ENCODE measurements at regions not wholly inside any gene's neighbourhood (a gene's known extent, or its start where the extent isn't known, plus 50 kb on each side); places are given as distances from the start of the nearest gene placed in this dataset.

DNA sequence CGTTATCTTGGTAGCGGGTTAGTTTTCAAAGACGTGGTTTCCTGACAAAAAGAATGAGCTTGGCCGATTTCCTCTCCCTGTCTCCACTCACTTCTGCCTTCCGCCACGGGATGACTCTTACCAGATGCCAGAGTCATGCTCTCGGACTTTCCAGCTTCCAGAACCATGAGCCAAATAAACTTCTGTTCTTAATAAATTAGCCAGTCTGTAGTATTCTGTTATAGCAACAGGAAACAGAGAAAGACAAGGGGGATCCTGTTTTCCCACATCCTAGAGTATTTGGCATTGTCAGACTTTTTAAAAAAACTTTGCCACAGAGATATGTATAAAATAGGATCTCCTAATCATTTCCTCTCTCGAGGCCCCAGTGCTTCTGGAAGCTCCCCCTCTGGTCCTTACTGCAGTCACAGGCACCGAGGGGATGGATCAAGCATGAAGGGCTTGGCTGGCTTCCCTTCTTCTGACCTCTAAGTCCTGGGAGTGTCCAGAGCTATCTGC is 84.9 kb upstream of the NAA20 start:
- Mint-ChIP-seq H3K4me1 (peaks cover 5 to 12% (median 7%) of the 10 kb centered on the region in 3 donors), H3K27me3 (peaks cover 5 to 6% of the 10 kb centered on the region in 2 donors), H3K36me3 (no peaks in the 10 kb centered on the region), H3K4me3 (no peak overlapping the region), H3K27ac (no peak overlapping the region), H3K9me3 (no peaks in the 10 kb centered on the region)
- 62% methylated on average over 5 of the region's 9 CpGs for WGBS (ENCODE audit: insufficient coverage)
- H3K36me3 ChIP-seq (ENCODE audit: control insufficient read depth in 2 of 2, extremely low read depth in 1 of 2, insufficient read depth in 1 of 2, low read length in 1 of 2) = no peaks in the 10 kb centered on the region
- ATAC-seq (replicated peaks in 1 of 4) (no peak), DNase-seq (no peak)
- no peak overlapping the region for H3K4me3 ChIP-seq (ENCODE audit: control insufficient read depth in 1 of 2, extremely low read depth in 1 of 2, low read length in 1 of 2)
- ChIA-PET CTCF (no interaction called here), POLR2A (no interaction called here)
- peaks cover 0 to 4% of the 10 kb centered on the region in 2 experiments for H3K27me3 ChIP-seq (replicated peaks in 1 of 2; ENCODE audit: control insufficient read depth in 2 of 2, extremely low read depth in 1 of 2, insufficient read depth in 2 of 2, low read length in 1 of 2)
- H3K4me1 ChIP-seq (ENCODE audit: control insufficient read depth in 1 of 2, extremely low read depth in 1 of 2, insufficient read depth in 2 of 2, low read length in 2 of 2) = peaks cover 0 to 3% of the 10 kb centered on the region in 2 experiments
- H3K27ac ChIP-seq (ENCODE audit: low read length) = no peak overlapping the region
- no peaks in the 10 kb centered on the region for H3K9me3 ChIP-seq

DNA sequence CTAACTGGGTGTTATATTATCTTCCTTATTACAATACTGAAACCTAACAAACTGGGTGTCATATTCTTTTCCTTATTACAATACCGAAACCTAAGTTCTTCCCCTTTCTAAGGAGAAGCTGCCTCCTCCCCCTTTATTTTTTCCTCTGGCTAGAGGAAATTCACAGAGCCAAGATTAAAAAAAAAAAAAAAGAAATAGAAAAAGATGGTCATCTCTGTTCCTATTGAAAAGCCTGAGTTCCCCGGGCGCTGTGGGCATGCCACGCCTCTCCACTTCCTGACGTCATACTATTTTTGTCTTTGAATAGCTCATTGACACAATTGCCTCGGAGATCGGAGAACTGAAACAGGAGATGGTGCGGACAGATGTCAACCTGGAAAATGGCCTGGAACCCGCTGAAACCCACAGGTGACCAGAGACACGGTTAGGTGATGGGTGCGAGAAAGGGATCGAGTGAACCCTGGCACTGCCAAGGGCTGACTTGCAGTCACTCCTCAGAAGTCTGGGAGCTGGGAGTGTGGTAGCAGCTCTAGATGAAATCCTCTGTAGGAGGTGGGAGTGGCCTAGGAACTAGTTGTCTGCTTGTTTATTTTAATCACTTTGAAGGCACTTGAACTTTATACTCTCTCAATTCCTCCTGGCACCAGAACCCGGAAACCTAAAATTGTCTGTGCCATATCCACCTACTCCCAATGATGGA is 82.2 kb upstream of the NAA20 start:
- no peak overlapping the region for H3K4me3 Mint-ChIP-seq
- no peak overlapping the region for H3K27ac Mint-ChIP-seq
- peak in 3 of 35 experiments; percentile 5 to 33 (median 15) for DNase-seq
- WGBS (ENCODE audit: insufficient coverage) = 49% methylated on average over 10 of the region's 13 CpGs
- peaks cover 20 to 32% (median 25%) of the 10 kb centered on the region in 3 donors for H3K4me1 Mint-ChIP-seq
- Histone ChIP-seq H3K9me3 (no peaks in the 10 kb centered on the region), H3K4me1 (ENCODE audit: control insufficient read depth in 1 of 2, extremely low read depth in 1 of 2, insufficient read depth in 2 of 2, low read length in 2 of 2) (peaks cover 0 to 12% of the 10 kb centered on the region in 2 experiments), H3K36me3 (ENCODE audit: control insufficient read depth in 2 of 2, extremely low read depth in 1 of 2, insufficient read depth in 1 of 2, low read length in 1 of 2) (no peaks in the 10 kb centered on the region), H3K4me3 (ENCODE audit: control insufficient read depth in 1 of 2, extremely low read depth in 1 of 2, low read length in 1 of 2) (no peak overlapping the region), H3K27me3 (replicated peaks in 1 of 2; ENCODE audit: control insufficient read depth in 2 of 2, extremely low read depth in 1 of 2, insufficient read depth in 2 of 2, low read length in 1 of 2) (peaks cover 0 to 13% of the 10 kb centered on the region in 2 experiments), H3K27ac (ENCODE audit: low read length) (no peak overlapping the region)
- H3K9me3 Mint-ChIP-seq = no peaks in the 10 kb centered on the region
- ATAC-seq (replicated peaks in 1 of 4) = no peak
- H3K27me3 Mint-ChIP-seq = peaks cover 10 to 14% of the 10 kb centered on the region in 2 donors
- ChIA-PET CTCF (interaction anchor here in 1 of 2 donors (0.6 kb wide), 1 partner anchor 149 kb away, joined by 3 read pairs; no protein-coding TSS in a partner anchor), POLR2A (no interaction called here)
- no peaks in the 10 kb centered on the region for H3K36me3 Mint-ChIP-seq

- H3K27ac Mint-ChIP-seq = no peak overlapping the region
- no CpG with 5 or more reads among the region's 7 CpGs for WGBS (ENCODE audit: insufficient coverage)
Observed at GRCh38 chr20:19935842-19936241, 81.3 kb upstream of the NAA20 start.

DNA sequence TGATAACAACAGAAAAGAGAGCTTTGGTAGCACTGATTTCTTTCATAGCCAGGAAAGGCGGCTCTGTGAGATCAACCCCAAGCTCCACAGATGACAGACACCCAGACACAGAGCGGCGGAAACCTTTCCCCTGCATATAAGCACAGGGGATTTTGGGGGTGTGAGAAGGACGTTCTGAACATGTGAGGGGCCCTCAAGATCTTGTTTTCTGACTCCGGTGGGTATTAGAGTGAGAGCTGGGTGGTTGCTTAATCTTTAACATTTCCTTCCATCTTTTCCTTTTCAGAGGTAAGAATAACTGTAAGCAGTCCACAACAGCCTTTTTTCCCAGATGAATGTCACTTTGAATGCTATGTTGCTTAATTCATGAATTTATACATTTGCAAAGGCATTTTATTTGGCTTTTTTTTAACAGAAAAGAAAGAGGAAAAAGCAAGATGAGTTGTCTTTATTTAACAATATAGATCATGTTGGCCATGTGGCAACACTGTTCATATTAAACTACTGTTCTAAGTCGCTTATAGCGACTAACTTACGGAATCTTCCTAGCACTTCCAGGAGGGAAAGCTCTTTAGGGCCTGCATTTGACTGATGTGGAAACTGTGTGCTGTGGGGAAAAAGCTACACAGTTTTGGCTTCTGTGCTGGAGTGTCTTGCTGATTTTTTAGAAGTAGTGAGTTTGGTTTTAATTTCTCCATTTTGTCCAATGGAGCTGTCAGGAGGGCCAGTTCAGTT is 80.5 kb upstream of the NAA20 start:
- H3K4me1 ChIP-seq (ENCODE audit: control insufficient read depth in 1 of 2, extremely low read depth in 1 of 2, insufficient read depth in 2 of 2, low read length in 2 of 2) = peaks cover 0 to 12% of the 10 kb centered on the region in 2 experiments
- H3K9me3 ChIP-seq = no peaks in the 10 kb centered on the region
- peaks cover 20 to 34% (median 25%) of the 10 kb centered on the region in 3 donors for H3K4me1 Mint-ChIP-seq
- no peak overlapping the region for H3K27ac Mint-ChIP-seq
- peaks cover 14 to 17% of the 10 kb centered on the region in 2 donors for H3K27me3 Mint-ChIP-seq
- no peaks in the 10 kb centered on the region for H3K9me3 Mint-ChIP-seq
- peak overlapping the region in 2 of 3 donors; percentile 44 to 69 for H3K4me3 Mint-ChIP-seq
- no CpG with 5 or more reads among the region's 8 CpGs for WGBS (ENCODE audit: insufficient coverage)
- ChIA-PET CTCF (no interaction called here), POLR2A (interaction anchor here in 1 of 2 donors (0.9 kb wide), 1 partner anchor 17 kb away, joined by 3 read pairs; no protein-coding TSS in a partner anchor)
- no peaks in the 10 kb centered on the region for H3K36me3 ChIP-seq (ENCODE audit: control insufficient read depth in 2 of 2, extremely low read depth in 1 of 2, insufficient read depth in 1 of 2, low read length in 1 of 2)
- H3K27me3 ChIP-seq (replicated peaks in 1 of 2; ENCODE audit: control insufficient read depth in 2 of 2, extremely low read depth in 1 of 2, insufficient read depth in 2 of 2, low read length in 1 of 2) = peaks cover 0 to 28% of the 10 kb centered on the region in 2 experiments
- ATAC-seq (replicated peaks in 1 of 4) (no peak), DNase-seq (no peak)
- H3K36me3 Mint-ChIP-seq = no peaks in the 10 kb centered on the region
- peak overlapping the region in 1 of 2 donors; percentile 35 for H3K4me3 ChIP-seq (ENCODE audit: control insufficient read depth in 1 of 2, extremely low read depth in 1 of 2, low read length in 1 of 2)
- H3K27ac ChIP-seq (ENCODE audit: low read length) = no peak overlapping the region

More at GRCh38 chr20:19935842-19936241, 81.3 kb upstream of the NAA20 start:
- ATAC-seq (replicated peaks in 1 of 4) = no peak
- peaks cover 20 to 32% (median 25%) of the 10 kb centered on the region in 3 donors for H3K4me1 Mint-ChIP-seq
- H3K4me1 ChIP-seq (ENCODE audit: control insufficient read depth in 1 of 2, extremely low read depth in 1 of 2, insufficient read depth in 2 of 2, low read length in 2 of 2) = peaks cover 0 to 12% of the 10 kb centered on the region in 2 experiments
- H3K36me3 ChIP-seq (ENCODE audit: control insufficient read depth in 2 of 2, extremely low read depth in 1 of 2, insufficient read depth in 1 of 2, low read length in 1 of 2) = no peaks in the 10 kb centered on the region
- DNase-seq = no peak
- POLR2A ChIA-PET = no interaction called here
- peaks cover 0 to 22% of the 10 kb centered on the region in 2 experiments for H3K27me3 ChIP-seq (replicated peaks in 1 of 2; ENCODE audit: control insufficient read depth in 2 of 2, extremely low read depth in 1 of 2, insufficient read depth in 2 of 2, low read length in 1 of 2)
- no peaks in the 10 kb centered on the region for H3K36me3 Mint-ChIP-seq
- H3K9me3 ChIP-seq = no peaks in the 10 kb centered on the region
- no peak overlapping the region for H3K4me3 ChIP-seq (ENCODE audit: control insufficient read depth in 1 of 2, extremely low read depth in 1 of 2, low read length in 1 of 2)
- no peak overlapping the region for H3K27ac ChIP-seq (ENCODE audit: low read length)
- H3K27me3 Mint-ChIP-seq = peaks cover 14% of the 10 kb centered on the region in 2 donors
- no peak overlapping the region for H3K4me3 Mint-ChIP-seq
- CTCF ChIA-PET = interaction anchor here in 1 of 2 donors (0.5 kb wide), 1 partner anchor 436 kb away, joined by 8 read pairs; no protein-coding TSS in a partner anchor
- no peaks in the 10 kb centered on the region for H3K9me3 Mint-ChIP-seq

DNA sequence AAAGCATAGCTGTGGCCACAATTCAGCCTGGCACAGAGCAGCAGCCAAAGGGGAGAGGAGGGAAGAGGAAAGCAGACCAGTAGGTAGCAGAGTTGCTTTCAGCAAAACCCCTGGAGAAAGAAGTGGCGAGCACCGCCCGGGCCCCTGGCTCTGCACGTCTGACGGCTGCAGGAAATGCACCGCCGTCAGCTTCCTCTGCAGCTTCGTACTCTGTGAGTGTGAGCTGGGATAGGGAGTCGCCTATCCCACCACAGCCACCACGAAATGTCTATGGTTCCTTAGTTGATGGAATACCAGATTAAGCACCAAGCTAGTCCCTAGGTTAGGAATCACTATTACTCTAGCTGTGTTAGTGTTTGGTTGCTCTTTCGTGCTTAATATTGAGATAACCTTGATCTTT is 79.9 kb upstream of the NAA20 start:
- Histone ChIP-seq H3K36me3 (ENCODE audit: control insufficient read depth in 2 of 2, extremely low read depth in 1 of 2, insufficient read depth in 1 of 2, low read length in 1 of 2) (no peaks in the 10 kb centered on the region), H3K27ac (ENCODE audit: low read length) (no peak overlapping the region), H3K9me3 (no peaks in the 10 kb centered on the region), H3K27me3 (replicated peaks in 1 of 2; ENCODE audit: control insufficient read depth in 2 of 2, extremely low read depth in 1 of 2, insufficient read depth in 2 of 2, low read length in 1 of 2) (peaks cover 0 to 28% of the 10 kb centered on the region in 2 experiments), H3K4me3 (ENCODE audit: control insufficient read depth in 1 of 2, extremely low read depth in 1 of 2, low read length in 1 of 2) (peak overlapping the region; percentile 4 to 35), H3K4me1 (ENCODE audit: control insufficient read depth in 1 of 2, extremely low read depth in 1 of 2, insufficient read depth in 2 of 2, low read length in 2 of 2) (peaks cover 0 to 12% of the 10 kb centered on the region in 2 experiments)
- ChIA-PET CTCF (interaction anchor here in 1 of 2 donors (0.6 kb wide), 1 partner anchor 19 kb away, joined by 3 read pairs; no protein-coding TSS in a partner anchor), POLR2A (interaction anchor here in 1 of 2 donors (0.9 kb wide), 1 partner anchor 17 kb away, joined by 3 read pairs; no protein-coding TSS in a partner anchor)
- Mint-ChIP-seq H3K27ac (no peak overlapping the region), H3K4me1 (peaks cover 20 to 34% (median 25%) of the 10 kb centered on the region in 3 donors), H3K36me3 (no peaks in the 10 kb centered on the region), H3K27me3 (peaks cover 14 to 17% of the 10 kb centered on the region in 2 donors), H3K4me3 (peak overlapping the region; percentile 53 to 69 (median 66)), H3K9me3 (no peaks in the 10 kb centered on the region)
- WGBS (ENCODE audit: insufficient coverage) = no CpG with 5 or more reads among the region's 11 CpGs
- ATAC-seq (replicated peaks in 1 of 4) = peak; percentile 73 to 80 (median 78)
- DNase-seq = peak in 22 of 35 experiments; percentile 4 to 31 (median 10)

Data from T-cell (primary cell).